ENCODE measurements at regions not wholly inside any gene's neighbourhood (a gene's known extent, or its start where the extent isn't known, plus 50 kb on each side); places are given as distances from the start of the nearest gene placed in this dataset.
A peak's percentile ranks its signal among the peaks of the same experiment; 100 is the strongest.
"Not testable (repeated sequence)": the region's sequence is repeated elsewhere in the genome, so short reads cannot be mapped to it uniquely, and the experiment has no call there.

- Mint-ChIP-seq H3K36me3 (ENCODE audit: insufficient read depth, unreplicated experiment) (no peaks in the 10 kb centered on the region), H3K4me3 (ENCODE audit: unreplicated experiment) (no peak overlapping the region), H3K27me3 (ENCODE audit: insufficient read depth, unreplicated experiment) (no peaks in the 10 kb centered on the region), H3K4me1 (ENCODE audit: insufficient read depth, unreplicated experiment) (no peaks in the 10 kb centered on the region), H3K27ac (ENCODE audit: low read depth, unreplicated experiment) (no peak overlapping the region), H3K9me3 (ENCODE audit: unreplicated experiment) (peaks cover 24% of the 10 kb centered on the region)
- CTCF ChIA-PET: interaction anchor here (0.6 kb wide), 1 partner anchor 390 kb away, joined by 3 read pairs; no protein-coding TSS in a partner anchor
- no peak for TF ChIP-seq CTCF (IDR thresholded peaks at IDR 0.05; ENCODE audit: unreplicated experiment)
- no peak for DNase-seq (ENCODE audit: unreplicated experiment)
- no TSS peak for BruUV-seq (replicated peaks)
- intact Hi-C loops (cut with micrococcal nuclease): no loop called here
- POLR2A ChIA-PET: no interaction called here
Observed at GRCh38 chr13:108070925-108071324, 144.4 kb downstream of the LIG4 start.

- H3K4me1 Mint-ChIP-seq (ENCODE audit: insufficient read depth, unreplicated experiment): no peaks in the 10 kb centered on the region
- ChIA-PET CTCF (interaction anchor here (0.6 kb wide), 1 partner anchor 391 kb away, joined by 3 read pairs; no protein-coding TSS in a partner anchor), POLR2A (no interaction called here)
- H3K4me3 Mint-ChIP-seq (ENCODE audit: unreplicated experiment): no peak overlapping the region
- DNase-seq (ENCODE audit: unreplicated experiment): peak; percentile 5
- H3K27me3 Mint-ChIP-seq (ENCODE audit: insufficient read depth, unreplicated experiment): no peaks in the 10 kb centered on the region
- intact Hi-C loops (cut with micrococcal nuclease): no loop called here
- no peaks in the 10 kb centered on the region for H3K36me3 Mint-ChIP-seq (ENCODE audit: insufficient read depth, unreplicated experiment)
- BruUV-seq (replicated peaks): no TSS peak
- H3K9me3 Mint-ChIP-seq (ENCODE audit: unreplicated experiment): peaks cover 24% of the 10 kb centered on the region
- no peak overlapping the region for H3K27ac Mint-ChIP-seq (ENCODE audit: low read depth, unreplicated experiment)
- no peak for TF ChIP-seq CTCF (IDR thresholded peaks at IDR 0.05; ENCODE audit: unreplicated experiment)
Observed at GRCh38 chr13:108070491-108070890, 144.8 kb downstream of the LIG4 start.

- H3K4me3 Mint-ChIP-seq (ENCODE audit: unreplicated experiment): no peak overlapping the region
- H3K27me3 Mint-ChIP-seq (ENCODE audit: insufficient read depth, unreplicated experiment): no peaks in the 10 kb centered on the region
- no peak for TF ChIP-seq CTCF (IDR thresholded peaks at IDR 0.05; ENCODE audit: unreplicated experiment)
- ChIA-PET CTCF (interaction anchor here (0.6 kb wide), 2 partner anchors 9 to 685 kb away, joined by 3 read pairs; no protein-coding TSS in a partner anchor), POLR2A (no interaction called here)
- H3K4me1 Mint-ChIP-seq (ENCODE audit: insufficient read depth, unreplicated experiment): no peaks in the 10 kb centered on the region
- no peak overlapping the region for H3K27ac Mint-ChIP-seq (ENCODE audit: low read depth, unreplicated experiment)
- no TSS peak for BruUV-seq (replicated peaks)
- DNase-seq (ENCODE audit: unreplicated experiment): no peak
- H3K9me3 Mint-ChIP-seq (ENCODE audit: unreplicated experiment): peaks cover 24% of the 10 kb centered on the region
- no peaks in the 10 kb centered on the region for H3K36me3 Mint-ChIP-seq (ENCODE audit: insufficient read depth, unreplicated experiment)
- intact Hi-C loops (cut with micrococcal nuclease): no loop called here
Observed at GRCh38 chr13:108069521-108070210, 145.7 kb downstream of the LIG4 start.

GRCh38 chr13:108064372-108064771 is 151.0 kb downstream of the LIG4 start:
- H3K27ac Mint-ChIP-seq (ENCODE audit: low read depth, unreplicated experiment); H3K36me3 Mint-ChIP-seq (ENCODE audit: insufficient read depth, unreplicated experiment); POLR2A ChIA-PET; H3K4me1 Mint-ChIP-seq (ENCODE audit: insufficient read depth, unreplicated experiment); intact Hi-C loops (cut with micrococcal nuclease); H3K4me3 Mint-ChIP-seq (ENCODE audit: unreplicated experiment); BruUV-seq (replicated peaks); DNase-seq (ENCODE audit: unreplicated experiment); H3K27me3 Mint-ChIP-seq (ENCODE audit: insufficient read depth, unreplicated experiment): not testable (repeated sequence)
- H3K9me3 Mint-ChIP-seq (ENCODE audit: unreplicated experiment): peaks cover 29% of the 10 kb centered on the region
- CTCF ChIA-PET: interaction anchor here (0.6 kb wide), 1 partner anchor 1308 kb away, joined by 3 read pairs; no protein-coding TSS in a partner anchor

Measured in MCF 10A (cell line).